HEK293 (cell line): ENCODE measurements at regions not wholly inside any gene's neighbourhood (a gene's known extent, or its start where the extent isn't known, plus 50 kb on each side); places are given as distances from the start of the nearest gene placed in this dataset.

Experiments
- CTCF ChIA-PET: fragments of 350-600 bp; formaldehyde crosslinking; extraction: SDS; loops from one replicate; lab custom pipeline; 2021; ENCODE audit warnings: antibody characterized with exemption; lab: Yijun Ruan, JAX
- POLR2A ChIA-PET: fragments of 300-600 bp; formaldehyde crosslinking; extraction: SDS; loops from one replicate; lab custom pipeline; 2020; ENCODE audit warnings: antibody characterized with exemption, inconsistent platforms; lab: Yijun Ruan, JAX
- H3K27ac ChIP-seq: fragments of 200-500 bp; sonication (Bioruptor generic); 2 replicates; pipeline ENCODE4 v1.5.1; 2014; ENCODE audit warnings: low read depth, low read length, control low read depth, inconsistent platforms; ENCODE audit errors: extremely low read depth
- H3K36me3 ChIP-seq, 2 experiments: fragments of 200-500 bp in 1 of 2; sonication (Bioruptor generic) in 1 of 2; 1 replicate in 1 of 2; 2 replicates in 1 of 2; pipeline ENCODE4 v1.5.1; 2014 to 2017; ENCODE audit warnings: inconsistent platforms in 2 of 2, low read length in 2 of 2; ENCODE audit not compliant: control insufficient read depth in 2 of 2, insufficient read depth in 1 of 2
- H3K4me1 ChIP-seq: fragments of 200-500 bp; sonication (Bioruptor generic); 2 replicates; pipeline ENCODE4 v1.5.1; 2014; ENCODE audit warnings: mild to moderate bottlenecking, low read length, inconsistent platforms; ENCODE audit not compliant: control insufficient read depth, insufficient read depth
- H3K4me3 ChIP-seq: 2 replicates; pipeline ENCODE4 v1.5.1; 2011; ENCODE audit warnings: low read depth, mild to moderate bottlenecking, control low read depth, low read length, moderate library complexity
- H3K9me3 ChIP-seq: fragments of 200-500 bp; sonication (Bioruptor generic); 2 replicates; pipeline ENCODE4 v1.5.1; 2014; ENCODE audit warnings: low read depth, low read length, inconsistent platforms; ENCODE audit not compliant: control insufficient read depth, insufficient read depth
- GLI2 ChIP-seq: fragments of 450-650 bp; formaldehyde crosslinking; IDR thresholded peaks from 2 replicates; pipeline ENCODE4; 2017; ENCODE audit warnings: missing biosample characterization, missing genetic modification characterization, low read depth, borderline replicate concordance
- KLF1 ChIP-seq: fragments of 450-650 bp; formaldehyde crosslinking; IDR thresholded peaks from 2 replicates; pipeline ENCODE4 v1.5.1; 2016; ENCODE audit warnings: missing biosample characterization, missing genetic modification characterization
- KLF10 ChIP-seq: fragments of 450-650 bp; IDR thresholded peaks from 2 replicates; pipeline ENCODE4 v1.5.1; 2018; ENCODE audit warnings: missing biosample characterization, mild to moderate bottlenecking, missing genetic modification characterization
- KLF7 ChIP-seq: fragments of 450-650 bp; formaldehyde crosslinking; IDR thresholded peaks from 2 replicates; pipeline ENCODE4 v1.5.1; 2016; ENCODE audit warnings: missing biosample characterization, missing genetic modification characterization, borderline replicate concordance
- SALL2 ChIP-seq: fragments of 450-650 bp; formaldehyde crosslinking; IDR thresholded peaks from 2 replicates; pipeline ENCODE4 v1.5.0; 2017; ENCODE audit warnings: missing biosample characterization, mild to moderate bottlenecking, missing genetic modification characterization, borderline replicate concordance
- SP3 ChIP-seq: fragments of 450-650 bp; formaldehyde crosslinking; IDR thresholded peaks from 2 replicates; pipeline ENCODE4 v1.5.1; 2016; ENCODE audit warnings: missing biosample characterization, missing genetic modification characterization
- ZBTB17 ChIP-seq: fragments of 450-650 bp; formaldehyde crosslinking; IDR thresholded peaks from 2 replicates; pipeline ENCODE4 v1.5.1; 2016; ENCODE audit warnings: missing biosample characterization, missing genetic modification characterization
- ZBTB7A ChIP-seq: fragments of 450-650 bp; formaldehyde crosslinking; IDR thresholded peaks from 2 replicates; pipeline ENCODE4 v1.5.1; 2016; ENCODE audit warnings: low read depth, missing biosample characterization, missing genetic modification characterization
- ZFP37 ChIP-seq: fragments of 450-650 bp; formaldehyde crosslinking; IDR thresholded peaks from 2 replicates; pipeline ENCODE4 v1.5.1; 2016; ENCODE audit warnings: missing biosample characterization, missing genetic modification characterization
- ZNF169 ChIP-seq: fragments of 450-650 bp; formaldehyde crosslinking; IDR thresholded peaks from 2 replicates; pipeline ENCODE4 v1.5.1; 2016; ENCODE audit warnings: missing biosample characterization, missing genetic modification characterization
- ZNF175 ChIP-seq: fragments of 450-650 bp; formaldehyde crosslinking; IDR thresholded peaks from 2 replicates; pipeline ENCODE4 v1.5.1; 2016; ENCODE audit warnings: missing biosample characterization, missing genetic modification characterization
- ZNF23 ChIP-seq: fragments of 450-650 bp; formaldehyde crosslinking; IDR thresholded peaks from 2 replicates; pipeline ENCODE4 v1.5.1; 2016; ENCODE audit warnings: missing biosample characterization, missing genetic modification characterization, borderline replicate concordance
- ZNF274 ChIP-seq, 2 experiments: fragments of 200-500 bp in 1 of 2; fragments of 450-650 bp in 1 of 2; sonication (Bioruptor generic) in 1 of 2; formaldehyde crosslinking in 1 of 2; IDR thresholded peaks; 2 replicates each; pipeline versions ENCODE4 v1.5.1 to v1.6.1; 2014 to 2016; ENCODE audit warnings: borderline replicate concordance in 1 of 2, inconsistent platforms in 1 of 2, low read length in 1 of 2, missing biosample characterization in 1 of 2, missing genetic modification characterization in 1 of 2
- ZNF48 ChIP-seq: fragments of 450-650 bp; formaldehyde crosslinking; IDR thresholded peaks from 2 replicates; pipeline ENCODE4 v1.5.1; 2016; ENCODE audit warnings: missing biosample characterization, missing genetic modification characterization
- ZNF544 ChIP-seq: fragments of 450-650 bp; formaldehyde crosslinking; IDR thresholded peaks from 2 replicates; pipeline ENCODE4 v1.5.0; 2017; ENCODE audit warnings: missing biosample characterization, missing genetic modification characterization
- ZNF571 ChIP-seq: fragments of 450-650 bp; formaldehyde crosslinking; IDR thresholded peaks from 2 replicates; pipeline ENCODE4 v1.5.0; 2017; ENCODE audit warnings: missing biosample characterization, missing genetic modification characterization
- ZNF596 ChIP-seq: fragments of 450-650 bp; IDR thresholded peaks from 2 replicates; pipeline ENCODE4 v1.5.0; 2018; ENCODE audit warnings: missing biosample characterization, mild to moderate bottlenecking, missing genetic modification characterization, moderate library complexity
- ZNF610 ChIP-seq: fragments of 450-650 bp; formaldehyde crosslinking; IDR thresholded peaks from 2 replicates; pipeline ENCODE4 v1.5.1; 2016; ENCODE audit warnings: missing biosample characterization, missing genetic modification characterization, borderline replicate concordance
- ZNF629 ChIP-seq: fragments of 450-650 bp; formaldehyde crosslinking; IDR thresholded peaks from 2 replicates; pipeline ENCODE4 v1.5.1; 2017; ENCODE audit warnings: missing biosample characterization, missing genetic modification characterization
- ZNF777 ChIP-seq: fragments of 450-650 bp; formaldehyde crosslinking; IDR thresholded peaks from 2 replicates; pipeline ENCODE4 v1.5.1; 2017; ENCODE audit warnings: missing biosample characterization, missing genetic modification characterization, borderline replicate concordance
- ZSCAN16 ChIP-seq: fragments of 450-650 bp; formaldehyde crosslinking; IDR thresholded peaks from 2 replicates; pipeline ENCODE4 v1.5.1; 2016; ENCODE audit warnings: missing biosample characterization, missing genetic modification characterization
- TF ChIP-seq, protein P1 (sequence below): fragments of 450-650 bp; formaldehyde crosslinking; IDR thresholded peaks from 2 replicates; pipeline ENCODE4 v1.5.1; 2017; ENCODE audit warnings: missing biosample characterization, missing genetic modification characterization
- TF ChIP-seq, protein P2 (sequence below): fragments of 450-650 bp; formaldehyde crosslinking; IDR thresholded peaks from 2 replicates; pipeline ENCODE4 v1.5.1; 2016; ENCODE audit warnings: missing biosample characterization, missing genetic modification characterization, low read depth
- TF ChIP-seq, protein P3 (sequence below): fragments of 450-650 bp; formaldehyde crosslinking; IDR thresholded peaks from 2 replicates; pipeline ENCODE4 v1.5.1; 2016; ENCODE audit warnings: missing biosample characterization, missing genetic modification characterization

DNA sequence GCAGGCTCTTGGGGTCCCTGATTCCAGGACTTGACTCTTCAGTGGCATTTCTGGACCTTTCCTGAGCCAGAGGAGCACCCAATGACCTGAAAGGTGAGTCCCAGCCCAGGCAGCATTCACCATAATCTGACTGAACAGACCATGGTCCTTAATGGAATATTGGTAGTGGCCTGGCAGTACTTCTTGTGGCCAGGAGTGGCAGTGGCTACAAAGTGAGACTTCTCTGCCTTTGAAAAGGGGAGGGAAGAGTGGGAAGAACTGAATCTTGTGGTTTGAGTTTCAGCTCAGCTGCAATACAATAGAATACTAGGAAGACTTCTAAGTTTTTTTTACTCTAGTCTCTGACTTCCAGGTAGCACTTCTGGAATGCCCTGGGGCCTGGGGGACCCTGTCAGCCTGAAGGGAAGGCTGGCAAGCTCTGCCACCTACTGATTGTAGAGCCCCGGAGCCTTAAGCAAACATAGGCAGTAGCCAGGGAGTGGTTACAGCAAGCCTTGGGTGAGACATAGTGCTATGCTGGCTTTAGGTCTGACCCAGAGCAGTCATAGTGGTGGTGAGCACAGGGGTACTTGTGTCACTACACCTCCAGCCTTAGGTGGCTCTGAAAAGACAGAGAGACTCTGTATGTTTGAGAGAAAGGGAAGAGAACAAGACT lies 674.2 kb upstream of the MANEA start:
- Histone ChIP-seq H3K4me1 (no peaks in the 10 kb centered on the region), H3K27ac (no peak overlapping the region), H3K36me3 (no peaks in the 10 kb centered on the region), H3K4me3 (no peak overlapping the region), H3K9me3 (no peaks in the 10 kb centered on the region)
- POLR2A ChIA-PET, result no interaction called here
- CTCF ChIA-PET, result no interaction called here
- no peak for TF ChIP-seq KLF10 (tag by site-specific recombination)
- no peak for TF ChIP-seq ZNF544 (tag by site-specific recombination)
- TF ChIP-seq GLI2 (tag by site-specific recombination), result no peak
- TF ChIP-seq ZBTB7A (tag by site-specific recombination), result no peak
- TF ChIP-seq ZNF274 (IDR thresholded peaks at IDR 0.05; ENCODE audit: low read length), result no peak
- no peak for TF ChIP-seq ZNF274 (tag by site-specific recombination; IDR thresholded peaks at IDR 0.05; ENCODE audit: borderline replicate concordance)
- TF ChIP-seq, protein P1, sequence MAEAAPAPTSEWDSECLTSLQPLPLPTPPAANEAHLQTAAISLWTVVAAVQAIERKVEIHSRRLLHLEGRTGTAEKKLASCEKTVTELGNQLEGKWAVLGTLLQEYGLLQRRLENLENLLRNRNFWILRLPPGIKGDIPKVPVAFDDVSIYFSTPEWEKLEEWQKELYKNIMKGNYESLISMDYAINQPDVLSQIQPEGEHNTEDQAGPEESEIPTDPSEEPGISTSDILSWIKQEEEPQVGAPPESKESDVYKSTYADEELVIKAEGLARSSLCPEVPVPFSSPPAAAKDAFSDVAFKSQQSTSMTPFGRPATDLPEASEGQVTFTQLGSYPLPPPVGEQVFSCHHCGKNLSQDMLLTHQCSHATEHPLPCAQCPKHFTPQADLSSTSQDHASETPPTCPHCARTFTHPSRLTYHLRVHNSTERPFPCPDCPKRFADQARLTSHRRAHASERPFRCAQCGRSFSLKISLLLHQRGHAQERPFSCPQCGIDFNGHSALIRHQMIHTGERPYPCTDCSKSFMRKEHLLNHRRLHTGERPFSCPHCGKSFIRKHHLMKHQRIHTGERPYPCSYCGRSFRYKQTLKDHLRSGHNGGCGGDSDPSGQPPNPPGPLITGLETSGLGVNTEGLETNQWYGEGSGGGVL, result no peak
- no peak for TF ChIP-seq SP3 (tag by site-specific recombination)
- TF ChIP-seq ZNF610 (tag by site-specific recombination), result no peak
- TF ChIP-seq ZNF571 (tag by site-specific recombination), result no peak
- no peak for TF ChIP-seq ZNF596 (tag by site-specific recombination)
- TF ChIP-seq, protein P2, sequence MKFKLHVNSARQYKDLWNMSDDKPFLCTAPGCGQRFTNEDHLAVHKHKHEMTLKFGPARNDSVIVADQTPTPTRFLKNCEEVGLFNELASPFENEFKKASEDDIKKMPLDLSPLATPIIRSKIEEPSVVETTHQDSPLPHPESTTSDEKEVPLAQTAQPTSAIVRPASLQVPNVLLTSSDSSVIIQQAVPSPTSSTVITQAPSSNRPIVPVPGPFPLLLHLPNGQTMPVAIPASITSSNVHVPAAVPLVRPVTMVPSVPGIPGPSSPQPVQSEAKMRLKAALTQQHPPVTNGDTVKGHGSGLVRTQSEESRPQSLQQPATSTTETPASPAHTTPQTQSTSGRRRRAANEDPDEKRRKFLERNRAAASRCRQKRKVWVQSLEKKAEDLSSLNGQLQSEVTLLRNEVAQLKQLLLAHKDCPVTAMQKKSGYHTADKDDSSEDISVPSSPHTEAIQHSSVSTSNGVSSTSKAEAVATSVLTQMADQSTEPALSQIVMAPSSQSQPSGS (tag by site-specific recombination), result no peak
- TF ChIP-seq KLF7, result no peak
- no peak for TF ChIP-seq ZNF777 (tag by site-specific recombination)
- TF ChIP-seq ZNF23 (tag by site-specific recombination), result no peak
- no peak for TF ChIP-seq ZFP37
- TF ChIP-seq ZSCAN16, result no peak
- TF ChIP-seq ZNF48 (tag by site-specific recombination), result no peak
- TF ChIP-seq, protein P3, sequence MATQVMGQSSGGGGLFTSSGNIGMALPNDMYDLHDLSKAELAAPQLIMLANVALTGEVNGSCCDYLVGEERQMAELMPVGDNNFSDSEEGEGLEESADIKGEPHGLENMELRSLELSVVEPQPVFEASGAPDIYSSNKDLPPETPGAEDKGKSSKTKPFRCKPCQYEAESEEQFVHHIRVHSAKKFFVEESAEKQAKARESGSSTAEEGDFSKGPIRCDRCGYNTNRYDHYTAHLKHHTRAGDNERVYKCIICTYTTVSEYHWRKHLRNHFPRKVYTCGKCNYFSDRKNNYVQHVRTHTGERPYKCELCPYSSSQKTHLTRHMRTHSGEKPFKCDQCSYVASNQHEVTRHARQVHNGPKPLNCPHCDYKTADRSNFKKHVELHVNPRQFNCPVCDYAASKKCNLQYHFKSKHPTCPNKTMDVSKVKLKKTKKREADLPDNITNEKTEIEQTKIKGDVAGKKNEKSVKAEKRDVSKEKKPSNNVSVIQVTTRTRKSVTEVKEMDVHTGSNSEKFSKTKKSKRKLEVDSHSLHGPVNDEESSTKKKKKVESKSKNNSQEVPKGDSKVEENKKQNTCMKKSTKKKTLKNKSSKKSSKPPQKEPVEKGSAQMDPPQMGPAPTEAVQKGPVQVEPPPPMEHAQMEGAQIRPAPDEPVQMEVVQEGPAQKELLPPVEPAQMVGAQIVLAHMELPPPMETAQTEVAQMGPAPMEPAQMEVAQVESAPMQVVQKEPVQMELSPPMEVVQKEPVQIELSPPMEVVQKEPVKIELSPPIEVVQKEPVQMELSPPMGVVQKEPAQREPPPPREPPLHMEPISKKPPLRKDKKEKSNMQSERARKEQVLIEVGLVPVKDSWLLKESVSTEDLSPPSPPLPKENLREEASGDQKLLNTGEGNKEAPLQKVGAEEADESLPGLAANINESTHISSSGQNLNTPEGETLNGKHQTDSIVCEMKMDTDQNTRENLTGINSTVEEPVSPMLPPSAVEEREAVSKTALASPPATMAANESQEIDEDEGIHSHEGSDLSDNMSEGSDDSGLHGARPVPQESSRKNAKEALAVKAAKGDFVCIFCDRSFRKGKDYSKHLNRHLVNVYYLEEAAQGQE (tag by site-specific recombination), result no peak
- no peak for TF ChIP-seq KLF1 (tag by site-specific recombination)

DNA sequence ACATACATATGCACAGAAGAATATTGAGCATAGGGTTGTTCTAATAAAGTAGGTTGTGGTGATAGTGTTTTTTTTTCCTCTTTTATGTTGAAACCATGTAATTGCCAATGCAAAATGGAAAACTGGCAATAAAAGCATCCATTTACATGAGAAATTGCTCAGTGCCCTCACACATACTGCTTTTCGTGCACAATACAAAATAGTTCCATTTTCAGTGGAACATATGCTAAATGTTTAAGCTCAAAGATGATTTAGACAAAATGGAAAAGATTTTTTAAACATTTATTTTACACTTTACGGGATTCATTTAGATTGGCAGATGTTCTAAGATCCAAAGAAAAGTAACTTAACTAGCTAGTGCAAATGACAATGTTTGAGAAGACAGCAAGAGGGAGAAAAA lies 678.1 kb upstream of the MANEA start:
- Histone ChIP-seq H3K4me1 (no peaks in the 10 kb centered on the region), H3K27ac (no peak overlapping the region), H3K9me3 (no peaks in the 10 kb centered on the region), H3K4me3 (no peak overlapping the region), H3K36me3 (no peaks in the 10 kb centered on the region)
- TF ChIP-seq ZBTB7A (tag by site-specific recombination) (no peak), ZNF175 (tag by site-specific recombination) (no peak), KLF1 (tag by site-specific recombination) (no peak), ZNF169 (no peak), ZBTB17 (tag by site-specific recombination) (no peak), ZNF629 (tag by site-specific recombination) (no peak), SALL2 (tag by site-specific recombination) (no peak)
- ChIA-PET CTCF (no interaction called here), POLR2A (no interaction called here)
